Activated CD4-positive, alpha-beta T cell treated with anti-CD3 and anti-CD28 coated beads for 1 hour (primary cell): ENCODE measurements at regions not wholly inside any gene's neighbourhood (a gene's known extent, or its start where the extent isn't known, plus 50 kb on each side); places are given as distances from the start of the nearest gene placed in this dataset.
"Not testable (repeated sequence)": the region's sequence is repeated elsewhere in the genome, so short reads cannot be mapped to it uniquely, and the experiment has no call there.

Experiments
- DNase-seq: peaks from one replicate; pipeline ENCODE4 v3.0.0-alpha.2; 2020

DNA sequence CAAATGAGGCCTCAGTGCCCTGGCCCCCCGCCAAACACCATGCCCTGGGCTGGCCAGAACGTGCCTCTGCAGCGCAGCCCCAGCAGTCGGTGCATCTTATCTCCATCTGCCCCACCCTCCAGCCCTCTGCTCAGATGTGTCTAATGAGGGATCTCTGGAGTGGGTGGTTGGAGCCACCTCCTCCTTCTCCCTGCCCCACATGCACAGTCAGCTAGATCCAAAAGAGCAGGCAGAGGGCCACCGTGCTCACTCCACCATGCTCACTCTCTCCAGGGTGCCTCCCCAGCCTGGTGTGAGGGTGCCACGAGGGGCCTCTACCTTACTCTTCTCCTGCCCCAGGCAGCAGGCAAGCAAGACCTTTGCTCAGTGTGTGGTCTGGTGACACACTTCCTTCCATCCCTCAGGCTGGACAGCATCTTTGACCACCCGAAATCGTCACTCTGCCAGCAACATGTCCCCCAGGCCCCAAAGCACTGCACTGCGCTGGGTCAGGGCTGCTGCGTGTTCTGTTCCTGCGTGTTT is 266.1 kb upstream of the HDAC4 start:
- no peak for DNase-seq

DNA sequence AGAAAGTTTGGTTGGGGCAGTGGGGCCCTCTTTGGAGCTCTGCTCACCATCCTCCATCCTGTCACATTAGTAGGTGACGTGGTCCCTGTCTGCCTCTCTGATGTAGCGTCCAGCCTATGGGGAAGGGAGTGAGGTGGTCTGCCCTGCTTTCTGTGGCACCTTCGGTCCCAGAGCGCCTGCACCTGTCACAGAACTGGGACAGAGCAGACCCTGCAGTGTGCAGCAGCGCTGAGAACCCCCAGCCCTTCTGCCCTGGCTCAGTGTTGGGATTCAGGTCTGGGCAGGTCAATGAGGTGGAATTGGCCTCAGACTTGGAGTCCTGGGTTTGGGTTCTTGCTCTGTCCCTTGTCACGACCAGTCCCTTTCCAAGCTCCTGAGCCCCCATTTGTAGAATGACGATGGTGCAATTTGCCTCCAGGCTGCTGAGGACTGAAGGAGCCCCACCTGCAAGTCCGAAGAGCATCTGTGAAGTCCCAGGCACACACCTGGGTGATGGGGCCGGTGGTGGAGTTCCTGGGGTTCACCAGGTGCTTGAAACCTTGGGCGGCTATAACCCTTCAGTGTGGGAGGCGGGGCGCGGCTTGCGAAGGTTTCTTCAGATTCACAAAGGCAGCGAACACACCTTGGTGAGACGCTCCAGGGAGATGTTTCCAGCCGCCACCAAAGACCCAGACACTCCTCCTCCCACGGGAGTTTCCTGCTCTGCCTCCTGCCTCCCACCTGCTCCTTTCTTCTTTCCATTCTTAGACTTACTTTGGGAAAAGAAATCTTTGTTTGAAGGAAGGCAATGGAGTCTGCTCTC is 265.4 kb upstream of the HDAC4 start:
- DNase-seq: no peak

DNA sequence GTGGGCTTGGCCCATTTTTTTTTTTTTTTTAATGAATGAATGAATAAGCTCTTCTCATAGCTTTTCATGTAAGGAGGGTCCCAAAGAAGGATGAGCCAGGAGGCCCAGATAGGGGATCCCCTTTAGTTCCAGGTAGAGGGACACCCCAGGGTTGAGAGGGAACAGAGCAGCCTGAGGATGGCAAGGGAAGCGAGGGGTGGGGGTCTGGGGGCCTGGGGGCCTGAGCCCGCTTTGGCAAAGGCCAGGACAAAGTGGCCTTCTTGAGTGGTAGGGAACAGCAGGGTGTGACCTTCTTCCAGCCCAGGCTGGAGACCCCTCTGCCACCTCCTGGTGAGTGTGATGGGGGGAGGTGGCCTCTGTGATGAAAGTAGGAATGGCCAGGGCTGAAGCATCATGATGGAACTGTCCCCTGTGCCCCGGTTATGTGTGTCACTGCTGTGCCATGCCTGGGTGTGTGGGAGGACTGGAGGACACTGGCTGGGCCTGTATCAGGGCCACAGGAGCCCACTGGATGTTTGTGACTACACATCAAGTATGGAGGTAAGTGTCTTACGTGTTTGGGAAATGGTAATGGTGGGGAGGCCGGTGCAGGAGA is 263.5 kb upstream of the HDAC4 start:
- DNase-seq: no peak

DNA sequence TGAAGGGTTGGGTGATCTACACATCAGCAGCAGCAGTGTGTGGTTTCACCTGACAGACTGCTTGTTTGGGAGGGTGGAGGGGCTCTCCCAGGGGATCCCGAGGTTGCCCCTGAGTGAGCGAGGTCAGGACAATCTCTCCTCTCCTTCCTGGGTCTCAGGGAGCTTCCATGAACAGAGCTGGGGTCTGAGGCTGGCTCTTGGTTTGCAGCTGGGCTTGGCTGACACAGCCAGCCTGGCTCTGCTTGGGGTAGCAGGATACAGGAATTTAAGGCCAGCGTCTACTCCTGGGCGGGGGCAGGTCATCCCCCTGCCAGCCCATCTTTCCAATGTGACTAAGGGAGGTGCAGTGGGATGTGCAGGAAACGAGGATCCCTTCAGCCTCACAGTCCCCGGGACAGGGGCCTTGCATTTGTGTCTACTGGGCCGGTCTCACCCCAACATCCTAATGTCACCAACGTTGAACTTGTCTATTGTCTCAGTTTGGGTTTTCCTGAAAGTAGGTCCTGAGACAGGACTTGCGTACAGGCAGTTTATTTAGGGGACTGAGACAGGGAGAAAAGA is 262.6 kb upstream of the HDAC4 start:
- DNase-seq: no peak

DNA sequence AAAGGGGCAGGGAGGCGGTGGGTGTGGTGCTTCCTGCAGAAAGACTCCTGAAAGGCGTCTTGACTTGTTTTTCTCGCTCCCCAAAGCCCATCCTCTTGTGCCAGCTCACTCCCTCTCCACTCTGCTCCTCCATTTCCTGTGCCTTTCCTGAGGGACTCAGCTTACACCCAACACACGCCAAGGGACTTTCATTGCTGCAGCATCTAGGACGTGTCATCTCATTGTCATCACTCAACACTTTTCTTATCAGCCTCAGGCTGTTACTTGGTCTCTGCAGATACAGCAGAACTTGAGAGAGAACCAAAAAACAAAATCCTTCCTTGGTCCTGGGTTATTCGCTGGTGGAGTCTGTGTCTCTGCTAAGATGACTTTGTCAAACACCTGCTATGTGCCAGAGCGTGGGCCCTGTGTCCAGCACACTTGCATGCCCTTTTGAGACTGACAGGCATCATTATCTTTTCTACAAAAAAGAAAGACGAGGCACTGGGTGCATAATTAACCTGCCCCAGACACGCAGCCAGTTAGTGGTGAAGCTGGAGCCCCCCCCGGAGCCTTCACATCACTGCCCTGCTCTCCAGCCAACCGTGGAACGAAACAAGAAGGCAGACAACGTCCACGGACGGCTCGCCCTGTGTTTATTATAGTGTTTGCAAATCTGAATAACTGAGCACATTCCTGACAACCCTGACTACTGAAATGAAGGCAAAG is 261.7 kb upstream of the HDAC4 start:
- no peak for DNase-seq

DNA sequence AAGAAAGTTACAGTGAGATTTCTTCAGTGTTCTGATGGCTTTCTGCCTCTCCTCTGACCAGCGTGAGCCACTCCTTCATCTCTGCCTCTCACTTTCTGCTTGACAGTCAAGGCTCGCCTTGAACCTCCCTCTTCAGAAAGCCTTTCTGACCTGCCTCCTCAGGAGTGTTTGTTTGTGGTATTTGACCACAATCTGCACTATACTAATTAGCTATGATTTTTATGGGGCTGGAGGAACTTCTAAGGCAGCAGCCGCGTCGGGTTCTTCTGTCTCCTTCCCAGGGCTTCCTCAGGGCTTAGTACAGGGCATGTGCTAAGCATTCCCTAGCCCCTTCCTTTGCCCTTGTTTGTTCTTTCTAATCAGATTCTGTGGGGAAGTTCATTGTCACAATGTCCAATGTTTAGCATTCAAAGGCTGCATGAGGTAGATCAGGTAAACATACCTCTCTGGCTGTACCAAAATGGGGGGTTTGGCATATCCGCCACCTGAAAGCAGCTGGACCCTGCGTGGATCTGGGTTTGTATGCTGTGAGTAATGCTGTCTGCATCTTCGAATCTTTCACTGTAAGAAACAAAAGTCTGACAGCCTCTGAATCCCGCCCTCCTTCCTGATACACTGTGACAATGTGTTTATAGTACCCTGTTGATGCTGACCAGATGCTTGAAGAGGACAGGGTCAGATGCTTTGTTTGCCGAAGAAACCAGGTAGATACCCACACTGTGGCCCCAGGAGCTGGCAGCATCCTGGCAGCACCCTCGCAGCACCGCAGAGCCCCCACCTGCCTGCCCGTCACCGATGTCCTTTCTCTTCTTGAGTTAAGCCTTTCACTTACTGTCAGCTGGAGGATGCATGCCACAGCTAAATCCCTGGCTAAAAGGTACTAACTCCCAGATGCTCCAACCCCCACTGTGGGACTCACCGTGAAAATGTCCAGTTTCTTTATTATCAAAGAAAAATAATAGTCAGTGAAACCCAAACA is 260.8 kb upstream of the HDAC4 start:
- no peak for DNase-seq

DNA sequence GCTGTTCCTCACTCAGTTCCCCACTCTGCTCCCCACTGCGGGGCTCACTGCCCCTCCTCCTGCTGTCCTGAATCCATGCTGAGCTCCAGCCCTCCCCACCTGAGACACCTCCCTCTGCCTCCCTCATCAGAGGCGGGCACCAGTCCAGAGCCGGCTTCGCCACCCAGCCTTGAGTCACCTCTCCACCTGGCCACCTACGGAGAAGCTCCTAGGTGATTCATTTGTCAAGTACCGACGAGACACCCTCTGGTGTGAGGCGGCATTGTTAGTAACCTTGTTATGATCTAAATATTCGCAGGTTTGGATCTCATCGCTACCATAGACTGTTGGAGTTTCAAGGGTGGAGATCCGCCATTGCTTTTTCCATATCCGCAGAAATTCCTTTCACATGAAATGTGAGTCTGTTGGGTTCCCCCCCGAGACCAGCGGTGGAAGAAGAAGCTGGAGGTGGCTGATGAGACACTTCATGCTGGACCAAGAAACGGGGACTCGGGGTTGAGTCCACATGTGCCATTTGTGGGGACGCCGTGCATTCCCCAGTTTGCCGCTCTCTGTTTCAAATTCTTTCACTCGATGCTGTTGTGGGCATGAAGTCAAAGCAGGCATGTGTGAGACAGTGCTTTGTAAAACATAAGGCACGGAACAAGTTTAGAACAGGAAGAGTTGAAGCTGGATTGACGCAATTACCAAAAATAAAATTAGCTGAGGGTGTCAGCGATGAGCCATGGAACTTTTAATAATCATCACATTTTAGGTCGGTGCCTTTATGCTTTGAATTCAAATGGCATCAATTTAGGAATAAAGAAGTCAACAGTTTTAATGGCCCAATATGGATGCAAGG is 259.8 kb upstream of the HDAC4 start:
- no peak for DNase-seq

DNA sequence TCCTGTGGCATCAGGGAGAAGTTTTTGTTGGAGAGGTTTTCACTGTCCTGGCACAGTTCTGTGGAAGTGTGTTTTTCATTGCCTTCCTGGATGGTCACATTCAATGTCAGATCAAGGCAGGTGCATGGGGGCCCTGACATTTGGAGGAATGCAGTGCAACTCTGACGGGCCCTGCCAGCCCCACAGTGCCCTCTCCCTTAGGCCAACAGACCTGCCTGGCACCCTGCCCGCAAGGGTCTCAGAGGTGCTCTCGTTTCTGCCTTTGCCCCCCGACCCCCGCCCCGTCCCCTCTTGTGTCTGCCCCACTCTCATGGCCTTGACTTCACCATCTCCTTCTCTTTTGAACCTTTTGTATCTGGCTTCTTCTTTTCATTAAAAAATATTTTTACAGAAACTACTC is 257.2 kb upstream of the HDAC4 start:
- DNase-seq: no peak

DNA sequence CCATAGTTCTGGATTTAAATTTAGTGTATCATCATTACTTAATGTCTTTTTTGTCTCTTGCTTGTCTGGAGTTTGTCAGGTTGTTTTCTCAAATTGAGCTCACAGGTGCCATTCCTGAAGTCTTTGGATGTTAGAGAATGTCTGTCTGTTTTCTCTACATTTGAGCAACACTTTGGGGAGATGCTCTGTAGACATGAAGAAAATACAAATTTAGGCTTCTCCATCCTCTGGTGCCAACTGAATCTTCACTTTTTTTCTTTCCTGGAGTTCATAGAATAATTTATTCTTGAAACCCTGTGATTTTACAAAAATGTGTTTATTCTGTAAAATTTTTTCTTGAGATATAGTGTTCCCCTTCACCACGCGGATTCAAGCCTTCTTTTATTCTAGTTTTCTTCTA is 256.4 kb upstream of the HDAC4 start:
- no peak for DNase-seq

DNA sequence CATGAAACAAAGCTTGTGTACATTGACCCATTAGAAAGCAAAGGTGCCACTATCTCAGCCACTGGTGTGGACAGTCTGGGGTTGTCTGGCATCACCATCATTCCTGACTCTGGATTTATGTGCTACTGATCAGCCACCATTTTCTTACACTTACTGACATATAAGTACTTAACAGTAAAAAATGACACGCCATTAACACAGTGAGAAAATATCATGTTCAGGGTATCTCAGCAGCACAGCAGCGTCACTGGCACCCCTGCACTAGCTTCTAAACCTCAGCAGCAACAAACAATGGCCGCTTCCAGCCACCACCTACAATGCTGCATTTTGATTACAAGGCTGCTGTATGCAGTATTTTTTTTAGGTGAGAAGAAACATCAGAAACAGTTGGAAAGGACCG is 253.4 kb upstream of the HDAC4 start:
- DNase-seq: no peak

DNA sequence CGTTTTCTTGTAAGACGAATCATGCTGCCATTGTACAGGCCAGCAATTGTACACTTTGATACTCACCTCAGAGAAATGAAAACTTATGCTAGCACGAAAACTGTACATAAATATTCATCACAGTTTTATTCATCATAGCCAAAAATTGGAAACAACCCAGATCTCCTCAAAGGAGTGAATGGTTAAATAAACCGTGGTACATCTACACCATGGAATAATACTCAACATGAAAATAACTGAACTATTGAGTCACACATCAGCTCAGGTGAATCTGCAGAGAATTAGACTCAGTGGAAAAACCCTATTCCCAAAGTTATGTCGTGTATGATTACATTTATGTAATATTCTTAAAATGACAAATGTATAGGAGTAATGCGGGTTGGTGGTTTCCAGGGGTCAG is 251.0 kb upstream of the HDAC4 start:
- no peak for DNase-seq

DNA sequence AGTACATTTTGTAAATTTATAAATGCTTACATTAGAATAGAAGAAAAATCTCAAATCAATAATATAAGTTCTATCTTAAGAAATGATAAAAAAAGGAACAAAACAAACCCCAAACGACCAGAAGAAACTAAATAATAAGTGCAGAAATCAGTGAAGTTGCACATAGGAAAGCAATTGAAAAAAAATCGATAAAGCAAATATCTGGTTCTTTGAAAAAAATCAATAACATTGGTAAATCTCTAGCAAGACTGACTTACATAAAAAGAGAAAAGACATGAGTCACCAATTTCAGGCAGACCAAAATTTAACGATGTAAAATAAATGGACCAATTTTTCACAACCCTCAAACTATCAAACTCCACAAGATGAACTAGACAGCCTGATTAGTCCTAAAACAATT is 249.9 kb upstream of the HDAC4 start:
- no peak for DNase-seq

DNA sequence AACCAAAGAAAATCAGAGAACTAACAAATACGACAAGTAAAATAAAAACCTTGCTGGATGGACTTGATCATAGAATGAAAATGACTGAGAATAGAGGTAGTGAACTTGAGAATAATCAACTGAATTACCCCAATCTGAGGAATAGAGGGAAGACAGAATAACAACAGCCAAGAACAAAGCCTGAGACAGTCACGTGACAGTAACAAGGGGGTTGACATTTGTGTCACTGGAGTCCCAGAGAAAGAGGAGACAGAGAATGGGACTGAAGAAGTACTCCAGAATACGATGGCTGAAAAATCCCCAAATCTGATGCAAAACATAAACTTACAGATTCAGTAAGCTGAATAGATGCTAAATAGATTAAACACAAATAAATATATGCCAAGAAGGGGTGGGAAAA is 248.5 kb upstream of the HDAC4 start:
- no peak for DNase-seq

DNA sequence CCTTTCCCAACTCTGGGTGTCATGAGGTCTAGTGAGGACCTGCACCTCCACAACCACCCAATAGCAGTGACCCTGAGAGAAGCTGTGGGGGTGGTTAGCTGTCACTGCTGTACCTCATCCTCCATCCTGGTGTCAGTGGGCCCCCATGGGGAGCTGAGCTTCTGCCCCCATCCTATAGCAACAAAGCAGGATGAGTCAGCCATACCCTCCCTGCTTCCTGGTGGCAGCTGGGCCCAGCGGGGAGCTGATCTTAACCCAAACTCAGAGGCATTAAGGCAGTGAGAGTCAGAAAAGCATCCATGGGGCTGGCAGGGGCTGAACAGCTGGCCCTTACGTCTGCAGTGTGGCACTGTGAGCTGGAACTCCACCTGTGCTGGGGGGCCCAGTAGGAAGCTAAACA is 247.8 kb upstream of the HDAC4 start:
- no peak for DNase-seq

DNA sequence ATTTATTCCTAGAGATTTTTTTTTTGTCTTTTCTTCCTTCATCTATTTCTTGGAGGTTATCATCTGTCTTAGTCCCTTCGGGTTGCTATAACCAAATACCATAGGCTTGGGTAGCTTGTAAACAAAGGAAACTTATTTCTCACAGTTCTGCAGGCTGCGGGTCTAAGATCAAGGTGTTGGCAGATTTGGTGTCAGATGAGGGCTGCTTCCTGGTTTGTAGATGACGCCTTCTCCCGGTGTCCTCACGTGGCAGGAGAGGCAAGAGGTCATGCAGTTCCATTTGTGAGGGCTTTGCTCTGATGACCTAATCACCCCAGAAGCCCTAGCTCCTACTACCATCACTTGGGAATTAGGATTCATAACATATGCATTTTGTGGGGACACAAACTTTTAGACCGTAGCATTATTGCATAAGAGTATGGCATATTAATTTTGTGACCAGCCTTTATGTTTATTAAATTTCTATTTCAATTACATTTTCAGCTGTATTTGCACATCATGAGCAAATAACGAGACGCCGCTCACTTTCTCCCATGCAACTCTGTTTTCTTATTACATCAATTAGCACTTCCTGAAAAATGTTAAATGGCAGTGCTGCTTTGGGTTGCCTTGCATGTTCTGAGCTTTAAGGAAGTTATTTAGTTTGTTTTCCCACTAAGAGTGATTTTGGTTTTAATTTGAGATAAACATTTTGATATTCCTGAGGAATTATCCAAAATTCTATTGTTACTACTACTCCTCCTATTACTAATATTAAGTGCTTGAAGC is 246.4 kb upstream of the HDAC4 start:
- DNase-seq: no peak

DNA sequence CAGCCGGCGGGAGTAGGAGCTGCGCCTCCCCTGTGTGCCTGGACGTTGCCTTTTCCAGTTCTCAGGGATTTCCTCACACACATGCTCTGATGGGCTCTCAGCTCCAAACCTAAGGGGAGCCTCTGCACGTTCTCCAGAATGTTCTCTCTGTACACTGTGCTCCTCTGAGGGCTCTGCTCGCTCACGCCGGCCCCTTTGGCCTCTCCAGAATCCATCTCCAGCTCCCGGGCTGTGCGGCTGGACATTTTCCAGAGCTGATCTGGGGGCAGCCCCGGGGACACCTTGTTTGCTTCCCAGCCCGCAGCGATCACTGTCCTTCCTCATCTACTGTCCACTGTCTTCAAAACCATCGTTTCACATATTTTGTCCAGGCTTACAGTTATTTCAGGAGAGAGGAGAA is 245.4 kb upstream of the HDAC4 start:
- DNase-seq: no peak

DNA sequence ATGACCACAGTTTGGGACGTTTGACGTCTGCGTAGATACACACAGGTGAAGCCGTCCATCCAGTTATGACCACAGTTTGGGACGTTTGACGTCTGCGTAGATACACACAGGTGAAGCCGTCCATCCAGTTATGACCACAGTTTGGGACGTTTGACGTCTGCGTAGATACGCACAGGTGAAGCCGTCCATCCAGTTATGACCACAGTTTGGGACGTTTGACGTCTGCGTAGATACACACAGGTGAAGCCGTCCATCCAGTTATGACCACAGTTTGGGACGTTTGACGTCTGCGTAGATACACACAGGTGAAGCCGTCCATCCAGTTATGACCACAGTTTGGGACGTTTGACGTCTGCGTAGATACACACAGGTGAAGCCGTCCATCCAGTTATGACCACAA is 243.8 kb upstream of the HDAC4 start:
- DNase-seq: not testable (repeated sequence)

DNA sequence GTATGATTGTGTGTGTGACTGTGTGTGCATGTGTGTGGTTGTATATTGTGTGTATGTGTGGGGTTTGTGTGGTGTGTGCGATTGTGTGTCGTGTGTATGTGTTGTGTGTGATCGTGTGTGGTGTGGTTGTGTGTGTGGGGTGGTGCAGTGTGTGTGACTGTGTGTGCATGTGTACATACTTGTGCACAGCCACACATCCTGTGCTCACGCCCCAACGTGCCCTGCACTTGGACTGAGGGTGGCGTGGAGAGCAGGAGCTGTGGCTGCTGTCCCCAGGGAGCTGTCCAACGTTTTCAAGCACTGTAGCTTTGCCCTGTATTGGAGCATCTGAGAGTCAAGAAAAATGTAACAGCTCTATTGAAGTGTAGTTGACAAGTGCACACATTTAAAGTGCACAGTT is 243.2 kb upstream of the HDAC4 start:
- no peak for DNase-seq

DNA sequence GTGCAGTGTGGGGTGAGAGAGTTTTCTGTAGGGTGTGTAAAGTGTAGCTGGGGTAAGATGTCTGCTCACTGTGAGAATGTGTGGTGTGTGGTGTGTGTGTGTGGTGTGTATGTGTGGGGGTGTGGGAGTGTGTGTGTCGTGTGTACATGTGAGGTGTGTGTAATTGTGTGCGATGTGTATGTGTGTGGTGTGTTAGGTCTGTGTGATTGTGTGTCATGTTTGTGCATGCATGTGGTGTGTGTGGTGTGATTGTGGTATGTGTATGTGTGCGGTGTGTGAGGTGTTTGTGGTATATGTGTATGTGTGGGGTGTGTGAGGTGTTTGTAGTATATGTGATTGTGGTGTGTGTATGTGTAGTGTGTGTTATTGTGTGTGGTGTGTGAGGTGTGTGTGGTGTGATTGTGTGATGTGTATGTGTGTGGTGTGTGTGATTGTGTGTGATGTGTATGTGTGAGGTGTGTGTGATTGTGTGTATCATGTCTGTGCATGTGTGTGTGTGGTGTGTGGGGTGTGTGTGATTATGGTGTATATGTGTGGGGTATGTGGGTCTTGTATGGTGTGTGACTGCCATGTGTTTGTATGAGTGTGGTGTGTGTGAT is 241.7 kb upstream of the HDAC4 start:
- DNase-seq: no peak

DNA sequence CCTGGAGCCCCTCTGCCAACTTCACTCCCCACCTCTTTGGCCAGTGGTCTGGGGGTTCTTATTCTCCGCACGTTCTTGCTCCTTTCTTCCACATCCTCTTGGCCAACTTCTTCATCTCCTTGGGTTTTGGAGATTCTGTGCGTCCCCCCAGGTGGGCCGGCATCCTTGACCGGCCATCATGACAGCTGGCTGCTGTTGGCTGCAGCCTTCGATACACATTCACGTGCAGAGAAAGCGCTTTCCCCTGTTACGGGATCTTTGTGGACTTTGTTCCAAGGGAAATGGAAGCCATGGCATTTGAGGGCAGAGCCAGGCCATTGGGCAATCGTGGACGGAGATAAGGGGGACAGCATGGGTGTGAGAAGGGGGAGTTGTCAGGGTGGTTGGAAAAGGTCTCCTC is 241.1 kb upstream of the HDAC4 start:
- DNase-seq: not testable (repeated sequence)
